ENCODE measurements at regions not wholly inside any gene's neighbourhood (a gene's known extent, or its start where the extent isn't known, plus 50 kb on each side); places are given as distances from the start of the nearest gene placed in this dataset.

GRCh38 chr14:76583174-76583573 lies 178.1 kb upstream of the VASH1 start:
- no peaks in the 10 kb centered on the region for H3K79me2 ChIP-seq (ENCODE audit: control insufficient read depth, low read length)
- no peak overlapping the region for H3K4me2 ChIP-seq (ENCODE audit: low read length)
- no peaks in the 10 kb centered on the region for H3K4me1 ChIP-seq (ENCODE audit: control insufficient read depth, low read length)
- no peaks in the 10 kb centered on the region for H3K9me2 ChIP-seq (replicated peaks; ENCODE audit: control insufficient read depth, low read length)
- H3F3A ChIP-seq (ENCODE audit: control insufficient read depth, insufficient read depth) = no peaks in the 10 kb centered on the region
- no peak for TF ChIP-seq EZH2phosphoT487 (IDR thresholded peaks at IDR 0.05; ENCODE audit: borderline replicate concordance, low read length)
- TF ChIP-seq CTCF (IDR thresholded peaks at IDR 0.05; ENCODE audit: low read depth, low read length, poor library complexity, severe bottlenecking) = no peak
- no peaks in the 10 kb centered on the region for H3K9me3 ChIP-seq (ENCODE audit: control insufficient read depth, insufficient read depth, low read length)
- peaks cover 3% of the 10 kb centered on the region; the same call in 1 of the 2 replicates for H3K27me3 ChIP-seq (ENCODE audit: control insufficient read depth, low read length)
- H3K27ac ChIP-seq (ENCODE audit: low read depth, low read length) = no peak overlapping the region
- H3K36me3 ChIP-seq (ENCODE audit: control insufficient read depth, low read length) = no peaks in the 10 kb centered on the region
- H4K20me1 ChIP-seq (ENCODE audit: control insufficient read depth, insufficient read depth, low read depth, low read length) = no peaks in the 10 kb centered on the region
- H3K4me3 ChIP-seq (ENCODE audit: low read length) = no peak overlapping the region

- H3K4me1 ChIP-seq (ENCODE audit: control insufficient read depth, low read length) = no peaks in the 10 kb centered on the region
- no peaks in the 10 kb centered on the region for H3K9me2 ChIP-seq (replicated peaks; ENCODE audit: control insufficient read depth, low read length)
- TF ChIP-seq CTCF (IDR thresholded peaks at IDR 0.05; ENCODE audit: low read depth, low read length, poor library complexity, severe bottlenecking) = no peak
- TF ChIP-seq EZH2phosphoT487 (IDR thresholded peaks at IDR 0.05; ENCODE audit: borderline replicate concordance, low read length) = no peak
- no peak overlapping the region for H3K4me2 ChIP-seq (ENCODE audit: low read length)
- no peaks in the 10 kb centered on the region for H3K79me2 ChIP-seq (ENCODE audit: control insufficient read depth, low read length)
- no peaks in the 10 kb centered on the region for H3K9me3 ChIP-seq (ENCODE audit: control insufficient read depth, insufficient read depth, low read length)
- no peaks in the 10 kb centered on the region for H3F3A ChIP-seq (ENCODE audit: control insufficient read depth, insufficient read depth)
- no peaks in the 10 kb centered on the region for H3K36me3 ChIP-seq (ENCODE audit: control insufficient read depth, low read length)
- H3K4me3 ChIP-seq (ENCODE audit: low read length) = no peak overlapping the region
- H3K27me3 ChIP-seq (ENCODE audit: control insufficient read depth, low read length) = peaks cover 3% of the 10 kb centered on the region; the same call in 1 of the 2 replicates
- H3K27ac ChIP-seq (ENCODE audit: low read depth, low read length) = no peak overlapping the region
- no peaks in the 10 kb centered on the region for H4K20me1 ChIP-seq (ENCODE audit: control insufficient read depth, insufficient read depth, low read depth, low read length)
These were observed 177.5 kb upstream of the VASH1 start for GRCh38 chr14:76583805-76584204.

GRCh38 chr14:76584271-76584702 lies 177.0 kb upstream of the VASH1 start:
- no peaks in the 10 kb centered on the region for H4K20me1 ChIP-seq (ENCODE audit: control insufficient read depth, insufficient read depth, low read depth, low read length)
- no peaks in the 10 kb centered on the region for H3K9me2 ChIP-seq (replicated peaks; ENCODE audit: control insufficient read depth, low read length)
- H3K27ac ChIP-seq (ENCODE audit: low read depth, low read length) = no peak overlapping the region
- H3K36me3 ChIP-seq (ENCODE audit: control insufficient read depth, low read length) = no peaks in the 10 kb centered on the region
- peaks cover 3% of the 10 kb centered on the region; the same call in 1 of the 2 replicates for H3K27me3 ChIP-seq (ENCODE audit: control insufficient read depth, low read length)
- no peaks in the 10 kb centered on the region for H3K4me1 ChIP-seq (ENCODE audit: control insufficient read depth, low read length)
- H3K4me3 ChIP-seq (ENCODE audit: low read length) = no peak overlapping the region
- no peak overlapping the region for H3K4me2 ChIP-seq (ENCODE audit: low read length)
- no peaks in the 10 kb centered on the region for H3F3A ChIP-seq (ENCODE audit: control insufficient read depth, insufficient read depth)
- H3K9me3 ChIP-seq (ENCODE audit: control insufficient read depth, insufficient read depth, low read length) = no peaks in the 10 kb centered on the region
- TF ChIP-seq EZH2phosphoT487 (IDR thresholded peaks at IDR 0.05; ENCODE audit: borderline replicate concordance, low read length) (no peak), CTCF (IDR thresholded peaks at IDR 0.05; ENCODE audit: low read depth, low read length, poor library complexity, severe bottlenecking) (no peak)
- no peaks in the 10 kb centered on the region for H3K79me2 ChIP-seq (ENCODE audit: control insufficient read depth, low read length)
